ENCODE measurements at regions not wholly inside any gene's neighbourhood (a gene's known extent, or its start where the extent isn't known, plus 50 kb on each side); places are given as distances from the start of the nearest gene placed in this dataset.

DNA sequence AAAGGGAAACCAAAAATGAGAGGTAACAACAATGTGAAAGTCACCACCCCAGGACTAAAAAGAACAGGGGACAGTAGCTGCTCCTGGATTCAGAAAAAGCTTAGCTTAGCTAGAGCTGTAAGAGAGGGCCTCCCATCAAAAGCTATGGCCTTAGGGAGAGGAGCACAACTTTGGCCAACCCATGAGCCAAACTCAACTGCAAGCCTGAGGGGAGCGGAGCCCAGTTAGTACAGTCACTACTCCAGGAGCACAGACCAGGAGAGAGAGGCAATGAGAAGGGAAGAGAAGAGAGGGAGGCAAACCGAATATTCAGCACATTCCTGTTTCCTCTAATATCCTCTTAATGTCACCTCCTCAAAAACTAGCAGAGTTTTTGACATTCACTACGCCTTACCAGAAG lies 917.1 kb upstream of the INTU start:
- intact Hi-C loops (cut with micrococcal nuclease): no loop called here
- H3K4me1 ChIP-seq (ENCODE audit: control insufficient read depth, extremely low read depth, insufficient read depth, low read length): no peaks in the 10 kb centered on the region
- no peaks in the 10 kb centered on the region for H3K9me3 ChIP-seq (replicated peaks; ENCODE audit: control insufficient read depth, insufficient read depth, low read length)
- dilution Hi-C loops (cut with MboI; ENCODE audit: extremely low pct_ligation_motif_present, low sequenced_read_pairs): no loop called here
- FAIRE-seq (no peak), DNase-seq (ENCODE audit: low read depth, low spot score) (no peak)
- BruUV-seq (replicated peaks): no TSS peak
- H2AFZ ChIP-seq (ENCODE audit: low read depth, low read length): no peak overlapping the region
- no peak overlapping the region for H3K9ac ChIP-seq (replicated peaks; ENCODE audit: extremely low read depth, insufficient read depth, low read length)
- H3K4me2 ChIP-seq (ENCODE audit: insufficient read depth, low read length): no peak overlapping the region
- TF ChIP-seq POLR2AphosphoS5 (IDR thresholded peaks at IDR 0.05; ENCODE audit: insufficient read depth, low read depth, low read length) (no peak), MYC (IDR thresholded peaks at IDR 0.05; ENCODE audit: low read depth, low read length) (no peak)
- TF ChIP-seq, protein P1, sequence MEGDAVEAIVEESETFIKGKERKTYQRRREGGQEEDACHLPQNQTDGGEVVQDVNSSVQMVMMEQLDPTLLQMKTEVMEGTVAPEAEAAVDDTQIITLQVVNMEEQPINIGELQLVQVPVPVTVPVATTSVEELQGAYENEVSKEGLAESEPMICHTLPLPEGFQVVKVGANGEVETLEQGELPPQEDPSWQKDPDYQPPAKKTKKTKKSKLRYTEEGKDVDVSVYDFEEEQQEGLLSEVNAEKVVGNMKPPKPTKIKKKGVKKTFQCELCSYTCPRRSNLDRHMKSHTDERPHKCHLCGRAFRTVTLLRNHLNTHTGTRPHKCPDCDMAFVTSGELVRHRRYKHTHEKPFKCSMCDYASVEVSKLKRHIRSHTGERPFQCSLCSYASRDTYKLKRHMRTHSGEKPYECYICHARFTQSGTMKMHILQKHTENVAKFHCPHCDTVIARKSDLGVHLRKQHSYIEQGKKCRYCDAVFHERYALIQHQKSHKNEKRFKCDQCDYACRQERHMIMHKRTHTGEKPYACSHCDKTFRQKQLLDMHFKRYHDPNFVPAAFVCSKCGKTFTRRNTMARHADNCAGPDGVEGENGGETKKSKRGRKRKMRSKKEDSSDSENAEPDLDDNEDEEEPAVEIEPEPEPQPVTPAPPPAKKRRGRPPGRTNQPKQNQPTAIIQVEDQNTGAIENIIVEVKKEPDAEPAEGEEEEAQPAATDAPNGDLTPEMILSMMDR (IDR thresholded peaks at IDR 0.05; ENCODE audit: extremely low read depth in 1 of 2, insufficient read depth in 1 of 2, low read depth in 1 of 2, low read length in 2 of 2): no peak
- no peaks in the 10 kb centered on the region for H3K27me3 ChIP-seq (ENCODE audit: control insufficient read depth in 2 of 2, insufficient read depth in 2 of 2, low read length in 2 of 2)
- no peak overlapping the region for H3K27ac ChIP-seq (ENCODE audit: insufficient read depth, low read depth, low read length)
- H3K4me3 ChIP-seq (replicated peaks in 1 of 3; ENCODE audit: insufficient read depth in 1 of 3, low read depth in 1 of 3, low read length in 3 of 3): no peak overlapping the region
- no peaks in the 10 kb centered on the region for H3K79me2 ChIP-seq (ENCODE audit: control insufficient read depth, insufficient read depth, low read length)
- no peaks in the 10 kb centered on the region for H4K20me1 ChIP-seq (replicated peaks; ENCODE audit: control insufficient read depth, extremely low read depth, insufficient read depth, low read length)
- CTCF ChIA-PET: no interaction called here
- POLR2A ChIA-PET: no interaction called here
- H3K9me1 ChIP-seq (replicated peaks; ENCODE audit: control insufficient read depth, extremely low read depth, insufficient read depth, low read length): no peaks in the 10 kb centered on the region
- H3K36me3 ChIP-seq (ENCODE audit: control insufficient read depth in 2 of 2, extremely low read depth in 1 of 2, insufficient read depth in 2 of 2, low read length in 2 of 2): no peaks in the 10 kb centered on the region

DNA sequence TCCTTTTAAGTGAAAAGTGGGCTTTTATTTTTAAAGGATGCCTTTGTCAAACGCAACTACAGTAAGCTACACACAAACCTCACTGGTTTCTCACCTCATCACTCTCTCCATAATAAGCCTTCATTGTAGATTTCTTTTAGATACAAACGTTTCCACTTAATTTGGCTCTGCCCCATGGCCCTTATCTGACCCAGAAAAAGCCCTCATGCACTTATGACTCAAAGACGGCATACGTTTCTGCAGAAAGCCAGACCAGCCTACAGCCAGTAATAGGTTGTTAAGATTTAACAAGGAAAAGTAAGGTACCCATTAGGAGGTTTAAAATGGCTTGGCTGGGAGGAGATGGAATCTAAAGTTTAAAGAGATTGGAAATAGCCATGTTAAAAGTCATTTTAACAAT lies 914.6 kb upstream of the INTU start:
- H3K27me3 ChIP-seq (ENCODE audit: control insufficient read depth in 2 of 2, insufficient read depth in 2 of 2, low read length in 2 of 2): no peaks in the 10 kb centered on the region

More for the DNA sequence above, 914.6 kb upstream of the INTU start:
- FAIRE-seq: no peak
- ChIA-PET CTCF (no interaction called here), POLR2A (no interaction called here)
- H3K4me2 ChIP-seq (ENCODE audit: insufficient read depth, low read length): no peak overlapping the region
- no peaks in the 10 kb centered on the region for H3K9me1 ChIP-seq (replicated peaks; ENCODE audit: control insufficient read depth, extremely low read depth, insufficient read depth, low read length)
- H3K9ac ChIP-seq (replicated peaks; ENCODE audit: extremely low read depth, insufficient read depth, low read length): no peak overlapping the region
- H4K20me1 ChIP-seq (replicated peaks; ENCODE audit: control insufficient read depth, extremely low read depth, insufficient read depth, low read length): no peaks in the 10 kb centered on the region
- dilution Hi-C loops (cut with MboI; ENCODE audit: extremely low pct_ligation_motif_present, low sequenced_read_pairs) (no loop called here), intact Hi-C loops (cut with micrococcal nuclease) (no loop called here)
- H3K27ac ChIP-seq (ENCODE audit: insufficient read depth, low read depth, low read length): no peak overlapping the region
- no peaks in the 10 kb centered on the region for H3K36me3 ChIP-seq (ENCODE audit: control insufficient read depth in 2 of 2, extremely low read depth in 1 of 2, insufficient read depth in 2 of 2, low read length in 2 of 2)
- no peaks in the 10 kb centered on the region for H3K9me3 ChIP-seq (replicated peaks; ENCODE audit: control insufficient read depth, insufficient read depth, low read length)
- no peak overlapping the region for H3K4me3 ChIP-seq (replicated peaks in 1 of 3; ENCODE audit: insufficient read depth in 1 of 3, low read depth in 1 of 3, low read length in 3 of 3)
- no peak overlapping the region for H2AFZ ChIP-seq (ENCODE audit: low read depth, low read length)
- no peaks in the 10 kb centered on the region for H3K4me1 ChIP-seq (ENCODE audit: control insufficient read depth, extremely low read depth, insufficient read depth, low read length)
- H3K79me2 ChIP-seq (ENCODE audit: control insufficient read depth, insufficient read depth, low read length): no peaks in the 10 kb centered on the region
- no peak for TF ChIP-seq FOS (IDR thresholded peaks at IDR 0.05; ENCODE audit: borderline replicate concordance, insufficient read depth, low read length)
- no peak for TF ChIP-seq MYC (IDR thresholded peaks at IDR 0.05; ENCODE audit: low read depth, low read length)
- TF ChIP-seq POLR2A (IDR thresholded peaks at IDR 0.05; ENCODE audit: low read depth, low read length): no peak
- no peak for TF ChIP-seq JUN (IDR thresholded peaks at IDR 0.05; ENCODE audit: borderline replicate concordance, insufficient read depth, insufficient read length, low read depth)
- TF ChIP-seq POLR2AphosphoS5 (IDR thresholded peaks at IDR 0.05; ENCODE audit: insufficient read depth, low read depth, low read length): no peak
- TF ChIP-seq, protein P1 (IDR thresholded peaks at IDR 0.05; ENCODE audit: extremely low read depth in 1 of 2, insufficient read depth in 1 of 2, low read depth in 1 of 2, low read length in 2 of 2): no peak
- no peak for TF ChIP-seq MAX (IDR thresholded peaks at IDR 0.05; ENCODE audit: insufficient read depth, insufficient read length)
- no peak for TF ChIP-seq EZH2 (IDR thresholded peaks at IDR 0.05; ENCODE audit: borderline replicate concordance, low read depth, low read length, severe bottlenecking)
- no peak for TF ChIP-seq GATA2 (IDR thresholded peaks at IDR 0.05; ENCODE audit: insufficient read depth, insufficient read length, low read depth, low read length)
- BruUV-seq (replicated peaks): no TSS peak
- DNase-seq (ENCODE audit: low read depth, low spot score): no peak
